ENCODE measurements at regions not wholly inside any gene's neighbourhood (a gene's known extent, or its start where the extent isn't known, plus 50 kb on each side); places are given as distances from the start of the nearest gene placed in this dataset.

DNA sequence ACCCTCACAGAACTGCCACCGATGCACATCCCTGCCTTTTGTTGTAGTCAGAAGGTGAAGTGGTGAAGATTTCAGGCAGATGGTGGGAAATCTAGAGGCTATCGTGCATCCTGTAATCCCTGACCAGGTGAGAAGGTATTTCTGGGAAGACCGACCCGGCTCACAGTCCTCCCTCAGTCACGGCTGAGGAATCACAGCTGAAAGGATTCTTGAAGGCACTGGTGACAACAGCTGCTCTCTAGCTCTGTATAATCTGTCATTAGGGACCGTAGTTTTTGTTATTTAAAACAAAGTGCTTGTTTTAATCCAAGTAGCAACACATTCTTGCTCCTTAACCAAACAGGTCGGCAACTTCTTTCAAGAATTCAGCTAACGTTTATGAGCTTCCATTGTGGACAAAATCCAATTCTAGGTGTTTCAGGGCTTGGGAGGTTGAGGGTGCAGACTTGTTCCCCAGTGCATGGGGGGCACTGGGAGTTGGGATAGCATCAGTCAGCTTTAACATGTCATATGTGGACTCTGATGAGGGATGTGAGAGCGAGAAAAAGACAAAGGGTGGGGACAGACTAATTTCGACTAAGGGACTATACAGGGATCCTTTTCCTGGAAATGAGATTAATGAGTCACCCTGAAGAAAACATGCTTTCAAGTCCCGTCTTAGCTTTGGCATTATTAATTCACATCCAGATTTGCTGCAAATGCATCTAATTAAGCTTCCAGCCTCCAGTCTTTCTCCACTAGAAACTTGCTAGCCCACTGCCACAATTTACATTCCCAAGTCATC is 141.0 kb upstream of the RASGRP1 start:
- no peaks in the 10 kb centered on the region; the same call in 1 of the 2 replicates for H3K4me1 ChIP-seq (ENCODE audit: control insufficient read depth, insufficient read depth, low read length)
- no peaks in the 10 kb centered on the region for H3K36me3 ChIP-seq (ENCODE audit: control insufficient read depth, insufficient read depth, low read length)
- H3K9me3 ChIP-seq (ENCODE audit: control insufficient read depth, insufficient read depth, low read depth, low read length): no peaks in the 10 kb centered on the region
- no peak overlapping the region for H3K4me3 ChIP-seq (ENCODE audit: low read depth in 2 of 2, low read length in 2 of 2)
- CTCF ChIA-PET: interaction anchor here (0.5 kb wide), 1 partner anchor 22 kb away, joined by 5 read pairs; no protein-coding TSS in a partner anchor
- intact Hi-C loops (cut with micrococcal nuclease; ENCODE audit: unreplicated experiment) (loop anchor here (5.0 to 10.0 kb wide), 3 partner anchors 109 to 1052 kb away; partner anchors contain the start of gene THBS1), in situ Hi-C loops (cut with HindIII; ENCODE audit: low pct_unique_long_range_greater_than_20kb, low sequenced_read_pairs) (no loop called here)
- no peak for ATAC-seq
- no peak overlapping the region for H3K27ac ChIP-seq (ENCODE audit: low read length)
- no peak for DNase-seq (ENCODE audit: low read depth, low spot score)
- BruUV-seq (replicated peaks): no TSS peak
- TF ChIP-seq, protein P1, sequence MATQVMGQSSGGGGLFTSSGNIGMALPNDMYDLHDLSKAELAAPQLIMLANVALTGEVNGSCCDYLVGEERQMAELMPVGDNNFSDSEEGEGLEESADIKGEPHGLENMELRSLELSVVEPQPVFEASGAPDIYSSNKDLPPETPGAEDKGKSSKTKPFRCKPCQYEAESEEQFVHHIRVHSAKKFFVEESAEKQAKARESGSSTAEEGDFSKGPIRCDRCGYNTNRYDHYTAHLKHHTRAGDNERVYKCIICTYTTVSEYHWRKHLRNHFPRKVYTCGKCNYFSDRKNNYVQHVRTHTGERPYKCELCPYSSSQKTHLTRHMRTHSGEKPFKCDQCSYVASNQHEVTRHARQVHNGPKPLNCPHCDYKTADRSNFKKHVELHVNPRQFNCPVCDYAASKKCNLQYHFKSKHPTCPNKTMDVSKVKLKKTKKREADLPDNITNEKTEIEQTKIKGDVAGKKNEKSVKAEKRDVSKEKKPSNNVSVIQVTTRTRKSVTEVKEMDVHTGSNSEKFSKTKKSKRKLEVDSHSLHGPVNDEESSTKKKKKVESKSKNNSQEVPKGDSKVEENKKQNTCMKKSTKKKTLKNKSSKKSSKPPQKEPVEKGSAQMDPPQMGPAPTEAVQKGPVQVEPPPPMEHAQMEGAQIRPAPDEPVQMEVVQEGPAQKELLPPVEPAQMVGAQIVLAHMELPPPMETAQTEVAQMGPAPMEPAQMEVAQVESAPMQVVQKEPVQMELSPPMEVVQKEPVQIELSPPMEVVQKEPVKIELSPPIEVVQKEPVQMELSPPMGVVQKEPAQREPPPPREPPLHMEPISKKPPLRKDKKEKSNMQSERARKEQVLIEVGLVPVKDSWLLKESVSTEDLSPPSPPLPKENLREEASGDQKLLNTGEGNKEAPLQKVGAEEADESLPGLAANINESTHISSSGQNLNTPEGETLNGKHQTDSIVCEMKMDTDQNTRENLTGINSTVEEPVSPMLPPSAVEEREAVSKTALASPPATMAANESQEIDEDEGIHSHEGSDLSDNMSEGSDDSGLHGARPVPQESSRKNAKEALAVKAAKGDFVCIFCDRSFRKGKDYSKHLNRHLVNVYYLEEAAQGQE (IDR thresholded peaks at IDR 0.05; ENCODE audit: insufficient read depth in 1 of 2, low read depth in 2 of 2, low read length in 1 of 2): no peak
- TF ChIP-seq SIN3A (IDR thresholded peaks at IDR 0.05; ENCODE audit: borderline replicate concordance, insufficient read depth, low read depth, low read length) (no peak), POLR2AphosphoS5 (IDR thresholded peaks at IDR 0.05; ENCODE audit: low read depth, low read length) (no peak), TCF7L2 (IDR thresholded peaks at IDR 0.05; ENCODE audit: low read depth, low read length) (no peak)
- TF ChIP-seq, protein P2, sequence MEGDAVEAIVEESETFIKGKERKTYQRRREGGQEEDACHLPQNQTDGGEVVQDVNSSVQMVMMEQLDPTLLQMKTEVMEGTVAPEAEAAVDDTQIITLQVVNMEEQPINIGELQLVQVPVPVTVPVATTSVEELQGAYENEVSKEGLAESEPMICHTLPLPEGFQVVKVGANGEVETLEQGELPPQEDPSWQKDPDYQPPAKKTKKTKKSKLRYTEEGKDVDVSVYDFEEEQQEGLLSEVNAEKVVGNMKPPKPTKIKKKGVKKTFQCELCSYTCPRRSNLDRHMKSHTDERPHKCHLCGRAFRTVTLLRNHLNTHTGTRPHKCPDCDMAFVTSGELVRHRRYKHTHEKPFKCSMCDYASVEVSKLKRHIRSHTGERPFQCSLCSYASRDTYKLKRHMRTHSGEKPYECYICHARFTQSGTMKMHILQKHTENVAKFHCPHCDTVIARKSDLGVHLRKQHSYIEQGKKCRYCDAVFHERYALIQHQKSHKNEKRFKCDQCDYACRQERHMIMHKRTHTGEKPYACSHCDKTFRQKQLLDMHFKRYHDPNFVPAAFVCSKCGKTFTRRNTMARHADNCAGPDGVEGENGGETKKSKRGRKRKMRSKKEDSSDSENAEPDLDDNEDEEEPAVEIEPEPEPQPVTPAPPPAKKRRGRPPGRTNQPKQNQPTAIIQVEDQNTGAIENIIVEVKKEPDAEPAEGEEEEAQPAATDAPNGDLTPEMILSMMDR (IDR thresholded peaks at IDR 0.05): no peak
- POLR2A ChIA-PET: no interaction called here
- H3K27me3 ChIP-seq (ENCODE audit: control insufficient read depth, insufficient read depth, low read length): peaks cover 2% of the 10 kb centered on the region; the same call in 1 of the 2 replicates

DNA sequence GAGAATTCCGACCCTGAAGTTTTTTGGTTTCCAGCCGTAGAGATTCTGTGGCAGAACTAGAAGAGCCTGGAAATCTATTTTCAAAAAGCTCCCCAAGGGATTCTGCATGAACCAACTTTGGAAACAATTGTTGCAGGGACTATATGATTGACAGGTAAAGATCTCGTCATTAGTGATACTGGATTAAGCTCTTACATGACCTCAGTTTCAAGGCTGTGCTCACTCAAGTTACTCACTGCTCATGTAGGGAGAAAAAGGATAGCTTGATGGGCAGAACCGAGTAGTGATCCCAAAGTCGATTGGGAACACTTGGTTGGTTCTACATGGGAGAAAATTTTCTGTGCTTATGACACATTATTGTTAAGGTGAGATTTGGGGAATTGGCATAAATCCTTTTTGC is 142.3 kb upstream of the RASGRP1 start:
- Histone ChIP-seq H3K4me1 (ENCODE audit: control insufficient read depth, insufficient read depth, low read length) (no peaks in the 10 kb centered on the region; the same call in 1 of the 2 replicates), H3K9me3 (ENCODE audit: control insufficient read depth, insufficient read depth, low read depth, low read length) (no peaks in the 10 kb centered on the region), H3K36me3 (ENCODE audit: control insufficient read depth, insufficient read depth, low read length) (no peaks in the 10 kb centered on the region), H3K27me3 (ENCODE audit: control insufficient read depth, insufficient read depth, low read length) (peaks cover 2% of the 10 kb centered on the region; the same call in 1 of the 2 replicates), H3K4me3 (ENCODE audit: low read depth in 2 of 2, low read length in 2 of 2) (no peak overlapping the region), H3K27ac (ENCODE audit: low read length) (no peak overlapping the region)
- in situ Hi-C loops (cut with HindIII; ENCODE audit: low pct_unique_long_range_greater_than_20kb, low sequenced_read_pairs) (no loop called here), intact Hi-C loops (cut with micrococcal nuclease; ENCODE audit: unreplicated experiment) (loop anchor here (5.0 to 10.0 kb wide), 3 partner anchors 108 to 1050 kb away; partner anchors contain the start of gene THBS1)
- ATAC-seq (no peak), DNase-seq (ENCODE audit: low read depth, low spot score) (no peak)
- TF ChIP-seq, protein P1 (IDR thresholded peaks at IDR 0.05; ENCODE audit: insufficient read depth in 1 of 2, low read depth in 2 of 2, low read length in 1 of 2): no peak
- no peak for TF ChIP-seq SIN3A (IDR thresholded peaks at IDR 0.05; ENCODE audit: borderline replicate concordance, insufficient read depth, low read depth, low read length)
- no peak for TF ChIP-seq POLR2AphosphoS5 (IDR thresholded peaks at IDR 0.05; ENCODE audit: low read depth, low read length)
- TF ChIP-seq TCF7L2 (IDR thresholded peaks at IDR 0.05; ENCODE audit: low read depth, low read length): no peak
- TF ChIP-seq, protein P2 (IDR thresholded peaks at IDR 0.05): no peak
- no TSS peak for BruUV-seq (replicated peaks)
- CTCF ChIA-PET: interaction anchor here (1.4 kb wide), 1 partner anchor 873 kb away, joined by 4 read pairs; the partner anchor contains the start of gene THBS1
- POLR2A ChIA-PET: no interaction called here

Measured in Panc1 (cell line).